ENCODE measurements at regions not wholly inside any gene's neighbourhood (a gene's known extent, or its start where the extent isn't known, plus 50 kb on each side); places are given as distances from the start of the nearest gene placed in this dataset.

- no peak for TF ChIP-seq CTCF (IDR thresholded peaks at IDR 0.05)
- no peaks in the 10 kb centered on the region for H3K4me1 ChIP-seq
- no peaks in the 10 kb centered on the region for H3K27me3 ChIP-seq
- no peak overlapping the region for H3K4me3 ChIP-seq
- H3K27ac ChIP-seq: no peak overlapping the region
- no peaks in the 10 kb centered on the region for H3K9me3 ChIP-seq
- no peak for DNase-seq
- intact Hi-C loops (cut with DNase I): no loop called here
- no peaks in the 10 kb centered on the region for H3K36me3 ChIP-seq
- H3K9ac ChIP-seq (ENCODE audit: low read depth in 2 of 2, low read length in 2 of 2): no peak overlapping the region
Observed at GRCh38 chr5:120093178-120093577, 370.9 kb upstream of the PRR16 start.

- no peak overlapping the region for H3K4me3 ChIP-seq
- TF ChIP-seq CTCF (IDR thresholded peaks at IDR 0.05): no peak
- no peak overlapping the region for H3K9ac ChIP-seq (ENCODE audit: low read depth in 2 of 2, low read length in 2 of 2)
Observed at GRCh38 chr5:120096413-120096812, 367.7 kb upstream of the PRR16 start.

GRCh38 chr5:120098426-120098825 is 365.7 kb upstream of the PRR16 start:
- no peak overlapping the region for H3K9ac ChIP-seq (ENCODE audit: low read depth in 2 of 2, low read length in 2 of 2)
- H3K27me3 ChIP-seq: no peaks in the 10 kb centered on the region
- TF ChIP-seq CTCF (IDR thresholded peaks at IDR 0.05): no peak

More at GRCh38 chr5:120096413-120096812, 367.7 kb upstream of the PRR16 start:
- no peak for DNase-seq
- Histone ChIP-seq H3K4me1 (no peaks in the 10 kb centered on the region), H3K9me3 (no peaks in the 10 kb centered on the region), H3K36me3 (no peaks in the 10 kb centered on the region), H3K27ac (no peak overlapping the region), H3K27me3 (no peaks in the 10 kb centered on the region)
- intact Hi-C loops (cut with DNase I): no loop called here

GRCh38 chr5:120098902-120099535 is 365.1 kb upstream of the PRR16 start:
- no peak for TF ChIP-seq CTCF (IDR thresholded peaks at IDR 0.05)
- Histone ChIP-seq H3K27ac (no peak overlapping the region), H3K9me3 (no peaks in the 10 kb centered on the region), H3K4me3 (no peak overlapping the region), H3K27me3 (no peaks in the 10 kb centered on the region), H3K4me1 (no peaks in the 10 kb centered on the region), H3K9ac (ENCODE audit: low read depth in 2 of 2, low read length in 2 of 2) (no peak overlapping the region), H3K36me3 (no peaks in the 10 kb centered on the region)
- intact Hi-C loops (cut with DNase I): no loop called here
- DNase-seq: no peak

More at GRCh38 chr5:120098426-120098825, 365.7 kb upstream of the PRR16 start:
- H3K4me3 ChIP-seq: no peak overlapping the region
- no peak overlapping the region for H3K27ac ChIP-seq
- H3K36me3 ChIP-seq: no peaks in the 10 kb centered on the region
- DNase-seq: no peak
- intact Hi-C loops (cut with DNase I): no loop called here
- H3K9me3 ChIP-seq: no peaks in the 10 kb centered on the region
- no peaks in the 10 kb centered on the region for H3K4me1 ChIP-seq

- no peaks in the 10 kb centered on the region for H3K4me1 ChIP-seq
- no peak overlapping the region for H3K9ac ChIP-seq (ENCODE audit: low read depth in 2 of 2, low read length in 2 of 2)
- no peaks in the 10 kb centered on the region for H3K9me3 ChIP-seq
- TF ChIP-seq CTCF (IDR thresholded peaks at IDR 0.05): no peak
- intact Hi-C loops (cut with DNase I): no loop called here
- no peak overlapping the region for H3K4me3 ChIP-seq
- no peaks in the 10 kb centered on the region for H3K27me3 ChIP-seq
- no peak overlapping the region for H3K27ac ChIP-seq
- no peaks in the 10 kb centered on the region for H3K36me3 ChIP-seq
- DNase-seq: no peak
Observed at GRCh38 chr5:120101771-120102170, 362.3 kb upstream of the PRR16 start.

All from colonic mucosa (tissue), 4 donors.